Muscle layer of colon (tissue), 2 donors: ENCODE measurements at regions not wholly inside any gene's neighbourhood (a gene's known extent, or its start where the extent isn't known, plus 50 kb on each side); places are given as distances from the start of the nearest gene placed in this dataset.

Source experiments
- H3K27ac ChIP-seq: one replicate; pipeline ENCODE4 v1.7.0; 2013; ENCODE audit warnings: low read depth, mild to moderate bottlenecking, low read length, moderate library complexity
- H3K27me3 ChIP-seq, 2 donors: one replicate each; pipeline ENCODE4 v1.7.0; 2013; ENCODE audit warnings: low read length in 2 of 2, mild to moderate bottlenecking in 2 of 2; ENCODE audit not compliant: insufficient read depth in 2 of 2, control insufficient read depth in 1 of 2
- H3K36me3 ChIP-seq: one replicate; pipeline ENCODE4 v1.7.0; 2013; ENCODE audit warnings: mild to moderate bottlenecking, low read length; ENCODE audit not compliant: insufficient read depth
- H3K4me1 ChIP-seq: one replicate; pipeline ENCODE4 v1.7.0; 2013; ENCODE audit warnings: mild to moderate bottlenecking, low read length; ENCODE audit not compliant: insufficient read depth
- H3K4me3 ChIP-seq, 2 donors: one replicate each; pipeline ENCODE4 v1.7.0; 2013; ENCODE audit warnings: low read length in 2 of 2, low read depth in 1 of 2, mild to moderate bottlenecking in 1 of 2, moderate library complexity in 1 of 2
- H3K9ac ChIP-seq: one replicate; pipeline ENCODE4 v1.7.0; 2013; ENCODE audit warnings: low read length
- H3K9me3 ChIP-seq: one replicate; pipeline ENCODE4 v1.7.0; 2013; ENCODE audit warnings: mild to moderate bottlenecking, low read length
- donor health status: abdominal sarcoma.
- donor health status: Adenocarcinoma of cecum.

DNA sequence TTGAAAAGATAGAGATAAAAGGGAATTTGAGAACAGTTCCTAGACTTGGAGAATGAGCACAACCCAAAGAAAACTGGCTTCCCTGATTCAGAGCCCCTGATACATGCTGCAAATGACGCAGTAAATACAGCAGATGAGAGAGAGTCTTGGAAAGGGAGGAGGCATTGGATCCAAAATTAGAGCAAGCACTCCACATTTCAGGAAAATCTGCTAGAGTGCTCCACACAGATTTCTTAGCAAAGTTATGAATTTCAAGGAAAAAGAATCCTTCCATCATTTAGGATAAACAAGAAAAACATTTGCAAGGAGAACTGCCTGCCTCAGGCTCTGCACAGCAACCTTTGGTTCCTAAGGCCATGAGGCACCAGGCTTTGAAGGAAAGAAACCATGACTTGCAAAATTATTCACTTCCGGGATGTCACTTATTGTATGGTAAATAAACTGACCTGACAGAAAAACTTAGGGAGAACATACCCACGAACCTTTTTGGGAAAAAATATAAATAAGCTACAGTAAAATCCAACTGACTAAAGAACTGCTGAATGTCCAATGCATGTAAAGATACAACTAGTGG, 89.8 kb upstream of the RTL6 start:
- no peaks in the 10 kb centered on the region for H3K4me1 ChIP-seq
- H3K27ac ChIP-seq: no peak overlapping the region
- no peaks in the 10 kb centered on the region for H3K9me3 ChIP-seq
- H3K27me3 ChIP-seq: peaks cover 0 to 9% of the 10 kb centered on the region in 2 donors
- H3K9ac ChIP-seq: no peak overlapping the region
- H3K4me3 ChIP-seq: no peak overlapping the region
- no peaks in the 10 kb centered on the region for H3K36me3 ChIP-seq

DNA sequence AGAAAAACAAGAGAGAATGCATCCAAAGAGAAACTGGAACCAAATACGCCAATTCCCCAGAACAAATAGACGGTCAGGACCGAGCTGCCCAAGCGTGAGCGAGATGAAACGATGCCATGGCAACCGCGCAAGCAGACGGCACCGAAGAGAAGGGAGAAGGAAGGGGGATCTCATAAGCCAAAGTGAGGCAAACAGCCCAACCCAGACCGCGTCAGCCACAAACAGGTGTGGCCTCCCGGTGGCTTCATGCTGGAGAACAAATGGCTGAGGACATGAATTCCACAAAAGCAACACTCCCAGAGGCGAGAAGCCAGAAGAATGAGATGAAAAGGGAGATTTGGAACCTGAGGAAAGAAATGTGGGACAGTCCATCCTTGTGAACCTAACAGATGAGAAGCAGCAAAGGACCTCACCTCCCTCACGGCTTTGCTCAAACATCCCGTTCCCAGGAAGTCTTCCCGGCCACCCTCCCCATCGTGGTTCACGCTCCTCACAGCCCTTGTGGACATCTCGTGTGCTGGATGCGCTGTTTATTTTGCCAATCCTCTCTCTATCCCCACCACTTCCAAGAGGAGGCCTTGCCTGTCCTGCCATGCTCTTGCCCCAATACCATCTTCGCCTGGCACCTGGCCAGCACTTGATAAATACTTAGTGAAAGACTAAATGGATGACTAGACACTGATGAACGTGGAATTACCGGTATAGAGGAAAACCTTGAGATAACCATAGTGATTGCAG, 89.1 kb upstream of the RTL6 start:
- Histone ChIP-seq H3K36me3 (no peaks in the 10 kb centered on the region), H3K4me3 (no peak overlapping the region), H3K9ac (no peak overlapping the region), H3K9me3 (no peaks in the 10 kb centered on the region), H3K27ac (no peak overlapping the region), H3K27me3 (peaks cover 0 to 9% of the 10 kb centered on the region in 2 donors), H3K4me1 (no peaks in the 10 kb centered on the region)

DNA sequence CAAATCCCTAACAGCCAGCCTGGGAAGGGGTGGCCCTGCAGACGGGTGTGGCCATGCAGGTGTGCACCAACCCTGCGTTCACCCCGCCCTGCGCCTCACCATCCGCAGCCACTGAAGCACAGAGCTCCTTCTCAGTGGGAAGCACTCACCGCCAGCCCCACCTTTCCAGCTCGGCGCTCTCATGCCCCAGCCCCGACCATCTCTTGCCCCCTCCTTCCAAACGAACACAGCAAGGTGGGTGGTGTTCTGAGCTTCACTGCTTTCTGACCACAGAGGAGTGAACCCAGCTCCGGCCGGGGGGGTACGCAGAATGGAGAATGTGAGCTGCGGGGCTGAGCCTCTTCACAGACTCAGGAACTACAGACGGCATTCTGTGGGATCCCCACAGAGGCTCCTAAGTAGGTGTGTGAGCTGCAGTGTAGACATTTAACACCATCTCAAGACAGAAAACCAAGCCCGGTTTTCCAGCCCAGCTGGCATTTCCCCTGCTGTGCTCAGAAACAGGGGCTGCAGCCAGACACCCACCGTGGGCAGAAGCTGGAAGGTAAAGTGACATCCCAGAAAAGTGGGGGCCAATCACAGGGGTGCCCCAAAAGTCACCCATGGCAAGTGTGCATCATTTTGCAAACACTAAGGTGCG, 88.4 kb upstream of the RTL6 start:
- no peaks in the 10 kb centered on the region for H3K36me3 ChIP-seq
- no peak overlapping the region for H3K9ac ChIP-seq
- no peak overlapping the region for H3K27ac ChIP-seq
- H3K4me3 ChIP-seq: no peak overlapping the region
- H3K4me1 ChIP-seq: no peaks in the 10 kb centered on the region
- H3K9me3 ChIP-seq: no peaks in the 10 kb centered on the region
- peaks cover 0 to 9% of the 10 kb centered on the region in 2 donors for H3K27me3 ChIP-seq

DNA sequence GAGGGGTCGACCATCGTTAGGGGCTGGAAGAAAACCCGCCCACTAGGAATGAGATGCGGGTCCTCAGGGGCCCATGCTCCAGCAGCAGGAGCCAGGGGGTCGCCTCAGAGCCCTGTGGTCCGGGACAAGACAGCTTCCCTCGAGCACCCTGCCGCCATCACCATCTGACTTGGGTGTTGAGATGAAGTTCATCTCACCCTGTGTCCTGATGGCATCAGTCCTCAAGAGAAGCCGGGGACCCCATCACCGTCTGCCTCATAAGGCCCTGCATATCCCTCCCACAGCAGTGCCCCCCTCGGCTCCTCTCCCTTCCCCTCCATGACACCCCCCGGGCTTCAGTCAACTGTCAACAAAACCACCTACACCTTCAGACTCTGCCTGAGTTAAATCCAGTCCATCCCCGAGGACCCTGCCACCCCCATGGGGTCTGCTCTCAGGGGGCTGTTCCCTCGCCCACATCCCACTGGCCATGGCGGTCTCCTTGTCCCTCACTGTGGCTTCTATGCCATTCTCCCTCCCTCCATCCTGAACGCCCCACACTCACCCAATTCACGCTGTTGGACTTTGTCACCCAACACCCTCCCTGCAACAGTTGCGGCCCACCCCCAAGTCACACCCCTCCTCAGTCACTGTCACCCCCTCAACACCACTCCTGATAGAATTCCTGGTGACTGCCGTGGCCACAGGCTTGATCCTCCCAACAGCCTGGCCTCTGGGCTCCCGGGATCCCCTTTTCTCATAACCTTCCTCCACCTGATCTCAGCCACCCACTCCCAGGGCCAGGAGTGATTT, 87.7 kb upstream of the RTL6 start:
- no peaks in the 10 kb centered on the region for H3K9me3 ChIP-seq
- no peak overlapping the region for H3K9ac ChIP-seq
- H3K4me1 ChIP-seq: no peaks in the 10 kb centered on the region
- H3K36me3 ChIP-seq: no peaks in the 10 kb centered on the region
- H3K27me3 ChIP-seq: peaks cover 0 to 9% of the 10 kb centered on the region in 2 donors
- H3K27ac ChIP-seq: no peak overlapping the region
- H3K4me3 ChIP-seq: no peak overlapping the region

DNA sequence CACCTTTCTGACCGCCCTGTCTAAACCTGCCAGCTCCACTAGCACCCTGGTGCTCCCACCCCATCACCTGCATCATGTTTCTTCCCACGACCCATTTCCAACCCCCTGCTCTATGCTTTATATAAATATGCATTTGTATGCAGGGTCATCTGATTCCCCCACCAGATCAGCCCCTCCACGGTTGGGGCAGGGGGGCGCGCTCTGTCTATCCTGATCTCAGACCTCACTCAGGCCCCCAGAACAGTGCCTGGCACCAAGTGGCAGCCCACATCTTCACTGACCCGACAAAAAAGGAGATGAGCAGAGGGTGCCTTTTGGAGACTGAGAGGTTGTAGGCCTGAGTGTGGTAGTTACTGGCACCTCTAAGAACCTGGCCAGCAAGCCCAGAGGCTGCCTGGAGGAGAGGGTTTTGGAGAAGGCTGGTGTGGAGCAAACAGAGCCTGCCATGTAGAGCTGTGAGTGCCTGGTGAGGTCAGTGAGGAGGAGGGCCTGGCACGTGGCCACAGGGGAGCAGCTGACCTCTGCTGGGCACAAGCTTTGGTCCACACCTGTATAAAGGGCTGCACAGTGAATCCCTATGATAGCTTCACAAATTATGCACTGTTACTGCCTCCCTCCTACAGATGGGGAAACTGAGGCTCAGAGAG, 86.3 kb upstream of the RTL6 start:
- H3K27me3 ChIP-seq: peaks cover 0 to 9% of the 10 kb centered on the region in 2 donors
- no peak overlapping the region for H3K27ac ChIP-seq
- H3K36me3 ChIP-seq: no peaks in the 10 kb centered on the region
- no peak overlapping the region for H3K4me3 ChIP-seq
- no peaks in the 10 kb centered on the region for H3K4me1 ChIP-seq
- H3K9ac ChIP-seq: no peak overlapping the region
- no peaks in the 10 kb centered on the region for H3K9me3 ChIP-seq

- Histone ChIP-seq H3K27ac (no peak overlapping the region), H3K27me3 (peaks cover 0 to 9% of the 10 kb centered on the region in 2 donors), H3K4me1 (no peaks in the 10 kb centered on the region), H3K4me3 (no peak overlapping the region), H3K36me3 (no peaks in the 10 kb centered on the region), H3K9me3 (no peaks in the 10 kb centered on the region), H3K9ac (no peak overlapping the region)
These were observed 85.8 kb upstream of the RTL6 start for GRCh38 chr22:44583854-44584253.

DNA sequence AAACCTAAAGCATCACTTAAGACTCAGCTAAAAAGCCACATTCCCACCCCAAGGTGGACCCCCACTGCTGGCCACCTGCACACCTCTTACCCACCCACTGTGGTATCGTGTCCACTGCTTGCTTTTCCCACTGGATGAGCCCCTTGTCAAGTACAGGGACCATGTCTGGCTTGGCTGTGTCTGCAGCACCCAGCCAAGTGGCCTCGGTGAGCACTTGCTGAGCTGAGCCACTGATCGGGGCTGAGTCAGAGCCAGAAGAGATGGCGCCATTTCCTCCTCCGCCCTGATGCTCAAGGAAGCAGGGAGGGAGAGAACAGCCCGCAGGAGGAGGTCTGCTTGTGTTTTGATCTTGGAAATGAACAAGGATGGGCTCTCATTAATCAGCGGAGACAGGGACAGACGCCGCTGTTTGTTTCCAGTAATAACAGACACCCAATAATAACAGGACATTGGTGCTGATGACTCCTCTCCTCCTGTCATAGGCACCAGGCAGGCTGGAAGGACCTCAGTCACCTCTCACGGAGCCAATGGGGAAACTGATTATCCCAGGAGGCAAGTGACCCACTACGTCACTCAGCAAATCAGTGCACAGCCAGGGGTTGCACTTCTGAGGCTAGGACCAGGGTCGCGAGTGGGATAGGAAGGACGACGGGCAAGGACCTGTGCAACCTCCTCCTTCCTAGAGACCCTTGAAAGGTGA, 85.2 kb upstream of the RTL6 start:
- no peaks in the 10 kb centered on the region for H3K9me3 ChIP-seq
- peaks cover 0 to 9% of the 10 kb centered on the region in 2 donors for H3K27me3 ChIP-seq
- no peak overlapping the region for H3K4me3 ChIP-seq
- H3K4me1 ChIP-seq: no peaks in the 10 kb centered on the region
- no peaks in the 10 kb centered on the region for H3K36me3 ChIP-seq
- H3K27ac ChIP-seq: no peak overlapping the region
- no peak overlapping the region for H3K9ac ChIP-seq

DNA sequence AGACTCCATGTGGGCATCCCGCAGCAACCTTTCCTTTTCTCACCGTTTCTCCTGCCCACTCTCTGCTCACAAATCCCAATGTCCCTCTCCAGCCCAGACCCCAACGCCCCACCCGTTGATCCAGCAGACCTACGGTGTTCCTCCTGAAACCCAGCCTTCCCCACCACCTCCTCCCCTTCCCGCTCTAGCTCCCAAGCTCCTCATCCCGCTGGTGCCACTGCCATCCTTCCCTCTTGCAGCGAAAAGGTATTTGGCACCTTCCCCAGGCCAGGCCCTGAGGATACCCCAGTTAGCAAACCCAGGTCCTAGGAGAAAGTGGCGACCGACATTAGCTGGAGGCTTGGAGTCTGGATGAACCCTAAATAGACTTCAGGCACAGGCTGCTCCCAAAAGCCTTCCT, 84.0 kb upstream of the RTL6 start:
- H3K27me3 ChIP-seq: peaks cover 0 to 9% of the 10 kb centered on the region in 2 donors
- no peak overlapping the region for H3K4me3 ChIP-seq
- no peaks in the 10 kb centered on the region for H3K4me1 ChIP-seq
- H3K9me3 ChIP-seq: no peaks in the 10 kb centered on the region
- H3K27ac ChIP-seq: no peak overlapping the region
- no peaks in the 10 kb centered on the region for H3K36me3 ChIP-seq
- no peak overlapping the region for H3K9ac ChIP-seq

GRCh38 chr22:44581096-44581435, 83.0 kb upstream of the RTL6 start:
- H3K4me3 ChIP-seq: no peak overlapping the region
- H3K4me1 ChIP-seq: no peaks in the 10 kb centered on the region
- no peaks in the 10 kb centered on the region for H3K9me3 ChIP-seq
- H3K27me3 ChIP-seq: peaks cover 0 to 13% of the 10 kb centered on the region in 2 donors
- H3K9ac ChIP-seq: no peak overlapping the region
- H3K36me3 ChIP-seq: no peaks in the 10 kb centered on the region
- H3K27ac ChIP-seq: no peak overlapping the region

GRCh38 chr22:44580176-44581095, 82.4 kb upstream of the RTL6 start:
- Histone ChIP-seq H3K36me3 (no peaks in the 10 kb centered on the region), H3K9ac (no peak overlapping the region), H3K9me3 (no peaks in the 10 kb centered on the region), H3K4me1 (no peaks in the 10 kb centered on the region), H3K27me3 (peaks cover 0 to 16% of the 10 kb centered on the region in 2 donors), H3K4me3 (no peak overlapping the region), H3K27ac (no peak overlapping the region)
